ENCODE measurements at regions not wholly inside any gene's neighbourhood (a gene's known extent, or its start where the extent isn't known, plus 50 kb on each side); places are given as distances from the start of the nearest gene placed in this dataset.
"Not testable (repeated sequence)": the region's sequence is repeated elsewhere in the genome, so short reads cannot be mapped to it uniquely, and the experiment has no call there.

DNA sequence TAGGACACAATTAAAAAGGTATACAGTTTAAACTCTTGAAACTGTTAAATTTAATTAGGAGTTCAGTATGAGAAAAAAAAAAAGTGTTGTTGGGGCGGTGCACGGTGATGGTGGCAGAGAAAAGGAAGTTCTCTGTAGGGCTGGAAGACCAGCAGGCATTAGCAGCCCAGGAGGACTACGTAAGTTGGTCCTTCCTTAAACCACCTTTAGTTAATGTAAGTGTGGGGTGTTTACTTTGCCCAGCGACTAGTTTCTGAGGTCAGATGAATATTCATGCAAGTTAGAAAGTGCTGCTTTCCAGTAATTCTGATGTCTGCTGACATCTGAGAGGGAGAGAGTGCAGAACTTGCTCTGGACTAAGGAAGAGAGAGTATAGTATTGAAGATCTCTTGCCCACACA lies 54.9 kb downstream of the NKX2-1 start:
- no peak for ATAC-seq

GRCh38 chr14:36462890-36463289 lies 57.1 kb downstream of the NKX2-1 start:
- ATAC-seq = no peak

DNA sequence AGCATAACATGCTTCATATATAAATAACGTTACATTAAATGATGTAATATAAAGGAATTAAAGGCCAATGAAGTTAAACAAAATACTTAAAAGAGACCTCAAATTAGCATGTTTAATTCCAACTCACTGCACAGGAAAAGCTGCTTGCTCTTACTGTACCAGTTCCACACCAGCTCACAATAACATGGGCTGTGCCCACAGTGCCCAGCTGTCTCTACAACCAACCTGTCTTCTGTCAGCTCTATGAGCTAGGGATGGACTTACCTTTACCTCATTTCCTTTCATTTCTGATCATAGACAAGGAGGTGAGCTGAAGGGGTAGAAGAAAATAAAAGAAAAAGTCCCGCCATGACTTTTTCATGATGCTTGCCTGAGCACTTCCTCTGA lies 64.8 kb downstream of the NKX2-1 start:
- ATAC-seq = no peak

DNA sequence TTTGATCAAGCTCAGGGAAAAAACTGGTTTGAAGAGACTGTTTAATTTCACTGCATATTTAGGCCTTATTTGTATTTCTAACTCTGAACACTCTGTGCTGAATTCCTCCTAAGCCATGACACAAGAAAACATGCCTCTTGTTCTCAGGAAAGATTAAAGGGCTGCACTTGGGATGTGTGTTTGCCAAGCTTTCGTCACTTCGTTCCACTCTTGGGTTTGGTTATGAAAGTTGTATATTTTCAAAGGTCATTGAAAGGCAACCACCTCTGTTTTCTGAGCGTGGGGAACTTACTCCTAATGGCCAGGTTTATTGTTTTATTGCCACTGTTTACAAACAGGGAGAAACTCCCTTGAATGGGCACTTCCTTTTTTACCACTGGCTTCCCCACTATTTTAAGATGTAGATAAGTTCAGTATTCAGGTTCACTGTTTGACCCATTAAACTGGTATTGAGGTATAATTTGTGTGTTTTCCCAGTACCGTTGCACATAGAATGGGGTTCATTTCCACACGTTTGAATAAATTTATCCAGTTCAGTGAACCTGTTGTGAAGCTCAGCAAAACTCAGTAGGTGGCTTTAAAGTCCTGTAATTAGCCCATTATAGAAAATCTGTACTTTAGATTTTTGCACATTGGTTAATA lies 65.3 kb downstream of the NKX2-1 start:
- no peak for ATAC-seq

DNA sequence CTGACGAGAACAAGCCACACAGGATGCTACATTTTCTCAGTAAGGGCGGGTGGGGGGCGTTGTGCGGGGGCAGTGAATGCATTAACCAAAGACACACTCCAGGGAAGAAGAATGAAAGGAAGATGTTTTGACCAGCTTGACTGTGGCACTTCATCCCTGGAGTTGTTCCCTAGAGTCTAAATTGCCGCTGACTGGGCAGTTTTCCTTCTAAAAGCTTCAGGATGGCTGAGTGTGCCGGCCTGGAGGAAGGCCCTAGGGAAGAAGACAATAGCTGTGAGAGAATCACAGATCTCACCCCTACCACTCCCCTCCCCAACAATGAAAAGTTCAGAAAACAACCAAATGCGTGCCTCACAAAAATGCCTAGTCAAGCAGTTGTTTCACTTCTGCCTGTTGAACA lies 67.2 kb downstream of the NKX2-1 start:
- no peak for ATAC-seq

DNA sequence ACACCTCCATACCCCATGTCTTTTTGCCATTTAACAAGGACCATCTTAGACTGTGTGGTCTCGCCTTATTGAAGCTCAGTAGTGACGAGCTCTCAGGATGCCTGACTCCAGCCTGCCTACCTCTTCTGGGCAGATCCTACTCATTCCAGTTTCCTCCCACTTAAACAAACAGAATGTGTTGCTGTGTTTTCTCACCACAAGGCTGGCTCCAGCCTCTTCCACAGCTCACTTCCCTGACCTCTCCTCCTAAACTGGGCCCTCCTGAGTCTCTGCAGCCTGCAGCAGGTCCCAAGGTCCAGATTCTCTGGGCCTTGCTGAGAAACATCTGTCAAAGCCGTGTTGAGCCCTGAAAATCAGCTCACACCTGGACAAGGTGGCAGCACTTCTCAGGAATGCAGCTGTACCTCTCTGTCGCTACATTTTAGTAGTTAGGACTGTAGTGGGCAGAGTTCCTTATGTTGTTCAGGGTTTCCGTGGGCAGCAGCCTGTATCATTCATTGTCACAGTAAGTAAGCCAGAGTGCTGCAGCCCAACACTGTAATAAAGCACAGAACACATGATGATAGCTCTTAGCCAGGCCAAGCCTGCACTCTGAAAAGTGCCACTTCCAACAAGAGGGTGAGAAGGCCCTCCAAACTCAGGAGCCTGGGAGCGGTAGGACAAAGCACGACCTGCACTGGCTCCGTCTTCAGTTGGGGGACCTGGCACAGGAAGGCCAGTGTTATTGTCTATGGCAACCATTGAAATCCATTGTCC lies 68.5 kb downstream of the NKX2-1 start:
- ATAC-seq = no peak

DNA sequence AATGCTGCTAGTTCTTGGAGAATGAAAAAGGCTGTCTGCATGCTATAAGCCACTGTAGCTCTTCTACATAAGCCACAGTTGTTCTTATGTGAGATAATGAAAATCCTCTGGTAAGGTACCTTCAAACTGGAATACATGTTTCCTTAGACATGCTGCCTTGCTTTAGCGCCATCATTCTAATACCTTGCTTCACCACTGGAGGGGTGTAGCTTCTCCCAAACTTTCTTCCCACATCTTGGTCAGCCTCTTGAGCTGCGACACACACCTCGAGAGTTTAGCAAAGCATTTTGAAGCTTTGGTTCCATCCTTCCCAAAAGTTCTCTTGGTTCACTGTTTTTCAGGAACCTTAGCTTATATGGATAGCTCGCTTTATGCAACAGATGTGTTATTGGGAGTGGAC lies 69.5 kb downstream of the NKX2-1 start:
- no peak for ATAC-seq

DNA sequence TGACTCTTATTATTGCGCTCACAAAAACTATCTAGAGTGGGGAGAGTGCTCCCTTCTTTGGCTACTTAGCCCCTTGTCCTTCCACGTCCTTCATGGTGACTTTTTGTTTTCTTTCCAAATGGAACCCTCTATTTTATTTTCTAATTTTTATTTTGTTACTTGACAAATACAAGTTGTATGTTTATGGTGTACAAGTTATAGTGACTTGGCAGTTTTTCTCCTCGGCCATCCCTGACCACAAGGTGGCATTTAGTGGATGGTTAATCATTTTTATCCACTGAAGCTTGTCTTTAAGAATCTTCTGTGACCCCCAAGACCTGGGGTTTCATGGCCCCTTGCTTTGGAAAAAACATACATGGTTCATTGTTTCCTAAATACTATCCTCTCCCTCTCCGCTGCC lies 70.1 kb downstream of the NKX2-1 start:
- no peak for ATAC-seq

DNA sequence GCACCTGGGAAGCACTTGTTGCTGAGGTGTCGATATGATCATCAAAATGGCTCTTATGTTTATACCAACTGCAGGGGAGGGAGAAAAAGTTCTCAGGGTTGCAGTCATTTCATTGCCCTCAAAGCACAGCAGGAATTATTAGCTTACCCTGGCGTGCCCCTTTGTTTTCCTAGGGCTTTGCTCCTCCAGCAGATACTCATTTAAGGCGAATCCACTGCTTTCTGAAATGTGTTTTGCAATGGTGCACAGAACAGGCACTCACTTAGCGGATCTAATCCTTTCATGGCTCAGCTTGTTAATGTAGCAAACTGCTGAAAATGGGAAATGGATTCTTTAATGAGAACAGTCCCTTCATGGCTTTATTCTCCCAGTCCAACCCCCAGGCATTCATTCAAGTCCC lies 76.7 kb downstream of the NKX2-1 start:
- no peak for ATAC-seq

DNA sequence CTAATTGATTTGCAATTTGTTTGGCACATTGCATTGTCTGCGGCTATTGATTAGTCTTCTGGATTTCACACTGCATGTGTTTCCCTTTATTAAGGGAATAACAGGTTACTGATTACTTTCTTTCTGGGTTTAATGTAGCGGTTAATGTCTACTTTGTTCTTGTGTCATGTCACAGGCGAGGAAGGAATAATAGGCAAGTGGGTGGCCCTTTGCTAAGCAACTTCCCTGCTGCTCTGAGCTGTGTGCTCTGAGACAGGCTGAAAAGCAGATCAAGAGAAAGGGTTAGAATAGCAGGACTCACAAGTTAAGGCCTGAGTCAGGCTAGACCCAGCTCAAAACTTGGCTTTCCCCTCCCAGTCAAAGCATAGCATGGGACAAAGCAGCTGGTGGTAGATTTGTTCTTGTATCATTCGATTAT lies 77.2 kb downstream of the NKX2-1 start:
- no peak for ATAC-seq

- ATAC-seq = no peak
Observed at GRCh38 chr14:36441283-36441682, 78.7 kb downstream of the NKX2-1 start.

- ATAC-seq = no peak
Observed at GRCh38 chr14:36439766-36440165, 80.3 kb downstream of the NKX2-1 start.

DNA sequence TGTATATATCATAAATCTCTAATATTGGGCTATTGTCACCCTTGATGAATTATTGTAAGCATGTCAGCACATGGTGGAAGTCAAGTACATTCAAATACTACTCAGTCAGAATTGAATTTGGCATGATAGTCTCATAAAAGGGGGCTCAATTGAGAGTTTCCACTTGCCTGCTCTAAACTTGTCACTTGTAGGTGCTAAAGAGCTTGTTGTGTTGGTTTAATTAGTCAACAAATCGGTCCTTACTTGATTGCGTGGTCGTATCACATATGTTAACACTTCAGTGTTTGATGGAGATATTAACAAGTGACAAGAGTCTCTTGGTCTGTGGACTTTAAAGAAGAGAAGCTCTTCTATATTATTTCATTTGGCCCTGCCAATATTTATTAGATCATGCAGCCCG lies 81.1 kb downstream of the NKX2-1 start:
- no peak for ATAC-seq

DNA sequence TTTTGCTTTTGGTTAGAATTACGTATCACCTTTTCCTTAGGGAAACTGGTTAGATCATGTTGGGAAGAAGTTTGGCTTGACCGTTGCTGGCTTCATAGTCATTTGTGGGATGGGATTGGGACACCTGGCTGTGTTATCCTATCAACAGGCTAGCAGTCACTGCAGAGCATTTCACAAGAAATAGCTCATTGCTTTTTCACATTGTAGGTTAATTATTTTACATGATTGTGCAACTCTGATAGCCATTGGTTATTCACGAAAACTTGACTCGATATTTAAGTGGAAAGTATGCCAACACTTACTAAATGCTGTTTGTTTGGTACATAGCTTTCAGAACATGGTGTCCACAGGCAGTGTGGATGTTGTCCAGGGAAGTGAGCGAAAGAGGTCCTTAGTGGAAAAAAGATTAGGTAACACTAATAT lies 89.4 kb downstream of the NKX2-1 start:
- ATAC-seq = no peak

GRCh38 chr14:36430169-36430568 lies 89.9 kb downstream of the NKX2-1 start:
- ATAC-seq = no peak

DNA sequence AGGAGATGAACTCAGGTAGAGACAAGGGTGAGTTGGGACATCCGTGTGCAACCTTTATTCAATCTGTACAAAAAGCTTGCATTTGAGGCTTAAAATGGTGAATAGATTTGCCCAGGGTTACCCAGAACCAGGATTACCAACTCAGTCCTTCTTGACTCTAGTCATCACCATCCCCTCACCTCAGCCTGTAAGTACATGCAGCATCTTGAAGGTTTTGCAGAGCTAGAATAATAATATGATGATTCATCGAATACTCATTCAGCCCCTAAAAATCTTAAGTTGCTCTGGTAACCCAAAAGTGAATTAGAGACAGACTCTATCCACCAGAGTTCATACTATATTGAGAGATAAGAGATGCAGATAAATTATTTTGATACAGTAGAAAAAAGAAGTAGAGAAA lies 90.3 kb downstream of the NKX2-1 start:
- ATAC-seq = no peak

- ATAC-seq = no peak
Observed at GRCh38 chr14:36428350-36428749, 91.7 kb downstream of the NKX2-1 start.

- no peak for ATAC-seq
Observed at GRCh38 chr14:36426836-36427235, 93.2 kb downstream of the NKX2-1 start.

DNA sequence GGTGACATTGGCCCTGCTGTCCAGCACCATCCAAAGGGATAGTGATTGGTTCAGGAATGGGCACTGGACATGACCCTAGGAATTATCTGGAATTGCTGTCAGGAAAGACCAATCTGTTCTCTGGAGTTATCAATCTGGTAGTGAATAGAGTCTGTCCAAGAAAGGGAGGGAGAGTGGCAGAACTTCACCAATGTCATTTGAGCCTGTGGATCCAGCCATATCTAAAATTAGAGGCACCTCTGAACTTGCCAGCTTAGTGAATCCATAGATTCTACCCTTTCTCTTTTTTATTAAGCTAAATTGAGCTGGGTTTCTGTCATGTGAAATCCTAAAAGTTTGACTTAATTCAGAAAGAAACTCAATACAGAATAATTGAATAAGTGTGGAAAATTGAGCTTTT lies 93.9 kb downstream of the NKX2-1 start:
- ATAC-seq = no peak

DNA sequence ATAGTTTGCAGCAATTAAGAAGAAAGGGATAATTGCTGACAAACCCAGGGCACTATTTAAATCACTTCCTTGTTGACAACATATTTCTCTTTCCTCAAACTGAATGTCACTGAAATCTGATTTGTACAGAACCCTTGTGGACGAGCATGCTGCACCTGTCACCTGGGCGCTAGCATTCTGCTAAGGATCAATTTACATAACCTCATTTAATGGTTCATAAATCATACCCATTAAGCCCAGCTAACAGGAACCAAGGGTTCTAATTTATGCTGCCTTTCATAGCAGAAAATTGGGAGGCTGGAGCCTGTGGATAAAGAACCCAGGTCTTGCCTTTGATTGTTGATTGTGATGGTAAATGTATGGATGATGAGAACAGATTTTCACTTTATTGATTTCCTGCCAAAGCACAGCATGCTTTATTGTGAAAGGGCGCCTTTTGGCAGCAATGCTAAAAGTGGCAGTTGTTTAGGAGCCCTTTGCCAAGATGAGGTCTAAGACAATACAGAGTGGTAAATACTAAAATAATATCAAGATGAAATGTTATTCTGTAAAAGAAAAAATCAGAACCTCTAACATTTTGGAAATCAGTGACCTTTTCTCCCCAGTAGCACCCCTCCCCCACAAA lies 95.4 kb downstream of the NKX2-1 start:
- no peak for ATAC-seq

DNA sequence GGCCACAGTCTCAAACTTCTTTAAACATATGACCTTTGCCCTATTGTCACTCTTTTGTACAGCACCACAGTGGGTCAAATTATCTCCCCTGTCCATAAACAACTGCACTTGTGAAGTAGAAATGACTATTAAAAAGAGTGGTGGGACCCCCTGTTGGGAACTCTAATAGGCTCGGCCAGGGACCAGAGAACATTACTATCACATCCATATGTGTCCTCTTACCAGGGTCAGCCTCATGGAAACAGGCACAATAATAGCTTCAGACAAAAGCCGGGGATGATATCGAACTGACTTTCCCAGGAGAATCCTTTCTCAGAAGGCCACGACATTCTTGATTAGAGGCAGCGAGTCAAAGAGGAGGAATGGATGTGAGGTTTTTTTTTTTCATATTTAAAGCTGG lies 96.6 kb downstream of the NKX2-1 start:
- ATAC-seq = no peak

GRCh38 chr14:36420149-36420687 lies 99.8 kb upstream of the MBIP start:
- ATAC-seq = no peak

DNA sequence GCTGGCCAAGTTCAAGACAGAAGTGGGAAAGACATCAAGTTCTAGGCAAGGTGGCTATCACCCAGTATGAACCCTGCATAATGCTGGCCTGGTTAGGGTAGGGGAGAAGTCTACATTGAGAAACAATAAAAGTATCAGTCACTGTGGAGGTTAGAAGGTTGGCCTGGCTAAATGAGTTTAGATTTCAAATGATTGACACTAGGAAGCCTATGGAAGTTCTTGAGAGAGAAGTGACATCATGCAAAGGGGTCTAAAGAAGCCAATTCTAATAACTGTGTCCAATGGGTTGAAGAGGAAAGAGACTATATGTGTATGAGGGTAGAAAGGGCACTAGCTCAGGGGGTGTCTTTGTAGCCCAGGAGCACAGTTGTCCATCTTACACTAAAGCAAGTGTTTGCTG lies 98.5 kb upstream of the MBIP start:
- ATAC-seq = no peak

DNA sequence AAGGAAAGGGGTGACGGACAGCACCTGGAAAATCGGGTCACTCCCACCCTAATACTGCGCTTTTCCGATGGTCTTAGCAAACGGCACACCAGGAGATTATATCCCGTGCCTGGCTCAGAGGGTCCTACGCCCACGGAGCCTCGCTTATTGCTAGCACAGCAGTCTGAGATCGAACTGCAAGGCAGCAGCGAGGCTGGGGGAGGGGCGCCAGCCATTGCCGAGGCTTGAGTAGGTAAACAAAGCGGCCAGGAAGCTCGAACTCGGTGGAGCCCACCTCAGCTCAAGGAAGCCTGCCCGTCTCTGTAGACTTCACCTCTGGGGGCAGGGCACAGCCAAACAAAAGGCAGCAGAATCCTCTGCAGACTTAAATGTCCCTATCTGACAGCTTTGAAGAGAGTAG lies 91.5 kb upstream of the MBIP start:
- not testable (repeated sequence) for ATAC-seq
